CD14-positive monocyte (primary cell): ENCODE measurements at regions not wholly inside any gene's neighbourhood (a gene's known extent, or its start where the extent isn't known, plus 50 kb on each side); places are given as distances from the start of the nearest gene placed in this dataset.

Experiments
- DNase-seq, 3 donors: peaks; one replicate each; pipeline ENCODE4 v3.0.0-alpha.2; 2011 to 2022
- H2AFZ ChIP-seq: 2 replicates; pipeline ENCODE4 v1.6.0; 2012; ENCODE audit warnings: mild to moderate bottlenecking, low read depth, low read length, inconsistent platforms; ENCODE audit not compliant: insufficient read depth, poor library complexity, severe bottlenecking
- H3K27ac ChIP-seq, 2 donors: 1 replicate in 1 of 2; 2 replicates in 1 of 2; pipeline ENCODE4 v1.5.1; 2012 to 2013; ENCODE audit warnings: low read length in 2 of 2, control low read depth in 1 of 2, inconsistent platforms in 1 of 2, low read depth in 1 of 2, mild to moderate bottlenecking in 1 of 2
- H3K27me3 ChIP-seq, 2 donors: one replicate each; pipeline versions ENCODE4 v1.6.0 to v1.6.1; 2011 to 2013; ENCODE audit warnings: low read length in 2 of 2; ENCODE audit not compliant: control insufficient read depth in 2 of 2, insufficient read depth in 2 of 2
- H3K36me3 ChIP-seq, 2 donors: replicated peaks in 1 of 2; 1 replicate in 1 of 2; 2 replicates in 1 of 2; pipeline versions ENCODE4 v1.5.1 to v1.6.1; 2012 to 2013; ENCODE audit warnings: low read length in 2 of 2, control low read depth in 1 of 2, inconsistent platforms in 1 of 2, mild to moderate bottlenecking in 1 of 2; ENCODE audit not compliant: insufficient read depth in 2 of 2, control insufficient read depth in 1 of 2
- H3K4me1 ChIP-seq, 2 donors: 1 replicate in 1 of 2; 2 replicates in 1 of 2; pipeline versions ENCODE4 v1.5.1 to v1.6.1; 2012 to 2013; ENCODE audit warnings: low read length in 2 of 2, control low read depth in 1 of 2, inconsistent platforms in 1 of 2, mild to moderate bottlenecking in 1 of 2, moderate library complexity in 1 of 2; ENCODE audit not compliant: insufficient read depth in 2 of 2, control insufficient read depth in 1 of 2
- H3K4me2 ChIP-seq: replicated peaks from 2 replicates; pipeline ENCODE3; 2012; ENCODE audit warnings: low read length, moderate library complexity, mild to moderate bottlenecking; ENCODE audit not compliant: poor library complexity, severe bottlenecking; ENCODE audit errors: extremely low read depth
- H3K4me3 ChIP-seq, 3 experiments: fragments of 200-600 bp in 1 of 3; sonication (generic) in 1 of 3; replicated peaks in 1 of 3; 1 replicate in 2 of 3; 2 replicates in 1 of 3; pipeline ENCODE4 v1.5.1; 2011 to 2013; ENCODE audit warnings: low read length in 3 of 3, mild to moderate bottlenecking in 3 of 3, control low read depth in 2 of 3, low read depth in 2 of 3, inconsistent platforms in 1 of 3, moderate library complexity in 1 of 3
- H3K79me2 ChIP-seq: 2 replicates; pipeline ENCODE4 v1.6.0; 2012; ENCODE audit warnings: mild to moderate bottlenecking, control low read depth, inconsistent platforms, low read length, moderate library complexity; ENCODE audit not compliant: insufficient read depth
- H3K9ac ChIP-seq: 2 replicates; pipeline ENCODE4 v1.6.0; 2017; ENCODE audit warnings: low read length, mild to moderate bottlenecking; ENCODE audit not compliant: insufficient read depth, poor library complexity, severe bottlenecking
- H3K9me3 ChIP-seq, 2 donors: replicated peaks in 1 of 2; 1 replicate in 1 of 2; 2 replicates in 1 of 2; pipeline versions ENCODE4 v1.5.1 to v1.6.1; 2012 to 2013; ENCODE audit warnings: low read length in 2 of 2, control low read depth in 1 of 2; ENCODE audit not compliant: control insufficient read depth in 1 of 2, insufficient read depth in 1 of 2
- H4K20me1 ChIP-seq: 2 replicates; pipeline ENCODE4 v1.6.0; 2012; ENCODE audit warnings: mild to moderate bottlenecking, low read length, control low read depth, moderate library complexity; ENCODE audit not compliant: insufficient read depth
- H3K27ac Mint-ChIP-seq, 7 donors: one replicate each; pipeline ENCODE4 v1.8.0; 2020; ENCODE audit warnings: mild to moderate bottlenecking in 7 of 7, mixed read lengths in 7 of 7, moderate library complexity in 6 of 7, inconsistent platforms in 2 of 7
- H3K27me3 Mint-ChIP-seq, 3 donors: one replicate each; pipeline ENCODE4 v1.8.0; 2021 to 2022; ENCODE audit warnings: low read depth in 3 of 3, mild to moderate bottlenecking in 3 of 3, mixed read lengths in 3 of 3, moderate library complexity in 3 of 3, inconsistent platforms in 1 of 3
- H3K36me3 Mint-ChIP-seq, 2 donors: one replicate each; pipeline ENCODE4 v1.8.0; 2020; ENCODE audit warnings: mixed read lengths in 2 of 2, inconsistent platforms in 1 of 2, mild to moderate bottlenecking in 1 of 2
- H3K4me1 Mint-ChIP-seq: one replicate; pipeline ENCODE4 v1.8.0; 2020; ENCODE audit warnings: mild to moderate bottlenecking, mixed read lengths
- H3K4me3 Mint-ChIP-seq, 2 donors: one replicate each; pipeline ENCODE4 v1.8.0; 2020; ENCODE audit warnings: mild to moderate bottlenecking in 2 of 2, mixed read lengths in 2 of 2, moderate library complexity in 1 of 2
- H3K9me3 Mint-ChIP-seq, 7 donors: one replicate each; pipeline ENCODE4 v1.8.0; 2020 to 2022; ENCODE audit warnings: mixed read lengths in 7 of 7, mild to moderate bottlenecking in 6 of 7, moderate library complexity in 6 of 7, inconsistent platforms in 2 of 7
- WGBS: methylation state at CpG from one replicate; pipeline ENCODE4 v1.1.5; 2013; ENCODE audit warnings: missing lambda C conversion rate; ENCODE audit not compliant: insufficient coverage; 5-methylcytosine and 5-hydroxymethylcytosine counted together
- intact Hi-C, 2 donors: fragments of 100-400 bp; cut with micrococcal nuclease; formaldehyde crosslinking; loops; one replicate each; pipeline versions ENCODE4 v1.15.0 to v1.15.1; 2023
- TF ChIP-seq, protein P1 (sequence below): fragments of 200-600 bp; IDR thresholded peaks from one replicate; pipeline ENCODE4 v1.8.0; 2022; ENCODE audit warnings: antibody characterized with exemption, mild to moderate bottlenecking

GRCh38 chr5:13276156-13276555 lies 668.3 kb downstream of the DNAH5 start:
- Histone ChIP-seq H3K4me2 (no peak overlapping the region), H3K36me3 (no peaks in the 10 kb centered on the region), H3K9me3 (no peaks in the 10 kb centered on the region), H3K9ac (no peak overlapping the region), H3K27ac (no peak overlapping the region), H4K20me1 (no peaks in the 10 kb centered on the region), H3K79me2 (no peaks in the 10 kb centered on the region), H3K4me1 (no peaks in the 10 kb centered on the region), H3K4me3 (no peak overlapping the region), H2AFZ (no peak overlapping the region), H3K27me3 (no peaks in the 10 kb centered on the region)
- DNase-seq: no peak
- WGBS: no CpG with 5 or more reads among the region's 1 CpG
- Mint-ChIP-seq H3K27ac (no peak overlapping the region), H3K36me3 (no peaks in the 10 kb centered on the region), H3K9me3 (peaks cover 0 to 5% (median 0%) of the 10 kb centered on the region in 7 donors), H3K27me3 (no peaks in the 10 kb centered on the region), H3K4me1 (no peaks in the 10 kb centered on the region), H3K4me3 (no peak overlapping the region)
- TF ChIP-seq, protein P1, sequence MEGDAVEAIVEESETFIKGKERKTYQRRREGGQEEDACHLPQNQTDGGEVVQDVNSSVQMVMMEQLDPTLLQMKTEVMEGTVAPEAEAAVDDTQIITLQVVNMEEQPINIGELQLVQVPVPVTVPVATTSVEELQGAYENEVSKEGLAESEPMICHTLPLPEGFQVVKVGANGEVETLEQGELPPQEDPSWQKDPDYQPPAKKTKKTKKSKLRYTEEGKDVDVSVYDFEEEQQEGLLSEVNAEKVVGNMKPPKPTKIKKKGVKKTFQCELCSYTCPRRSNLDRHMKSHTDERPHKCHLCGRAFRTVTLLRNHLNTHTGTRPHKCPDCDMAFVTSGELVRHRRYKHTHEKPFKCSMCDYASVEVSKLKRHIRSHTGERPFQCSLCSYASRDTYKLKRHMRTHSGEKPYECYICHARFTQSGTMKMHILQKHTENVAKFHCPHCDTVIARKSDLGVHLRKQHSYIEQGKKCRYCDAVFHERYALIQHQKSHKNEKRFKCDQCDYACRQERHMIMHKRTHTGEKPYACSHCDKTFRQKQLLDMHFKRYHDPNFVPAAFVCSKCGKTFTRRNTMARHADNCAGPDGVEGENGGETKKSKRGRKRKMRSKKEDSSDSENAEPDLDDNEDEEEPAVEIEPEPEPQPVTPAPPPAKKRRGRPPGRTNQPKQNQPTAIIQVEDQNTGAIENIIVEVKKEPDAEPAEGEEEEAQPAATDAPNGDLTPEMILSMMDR: no peak
- intact Hi-C loops: no loop called here

GRCh38 chr5:13263701-13264100 lies 680.8 kb downstream of the DNAH5 start:
- no peak overlapping the region for H3K4me3 ChIP-seq
- Mint-ChIP-seq H3K27ac (no peak overlapping the region), H3K27me3 (no peaks in the 10 kb centered on the region), H3K4me3 (no peak overlapping the region), H3K4me1 (no peaks in the 10 kb centered on the region), H3K36me3 (no peaks in the 10 kb centered on the region), H3K9me3 (peaks cover 0 to 4% (median 0%) of the 10 kb centered on the region in 7 donors)
- H3K9me3 ChIP-seq: peaks cover 0 to 4% of the 10 kb centered on the region in 2 donors
- intact Hi-C loops: no loop called here
- H3K79me2 ChIP-seq: no peaks in the 10 kb centered on the region
- H3K4me2 ChIP-seq: no peak overlapping the region
- H3K36me3 ChIP-seq: no peaks in the 10 kb centered on the region
- H3K9ac ChIP-seq: no peak overlapping the region
- H4K20me1 ChIP-seq: no peaks in the 10 kb centered on the region
- WGBS: no CpG with 5 or more reads among the region's 1 CpG
- DNase-seq: no peak
- TF ChIP-seq, protein P1: no peak
- no peaks in the 10 kb centered on the region for H3K4me1 ChIP-seq
- no peak overlapping the region for H3K27ac ChIP-seq
- no peaks in the 10 kb centered on the region for H3K27me3 ChIP-seq
- H2AFZ ChIP-seq: no peak overlapping the region
